ENCODE measurements at regions not wholly inside any gene's neighbourhood (a gene's known extent, or its start where the extent isn't known, plus 50 kb on each side); places are given as distances from the start of the nearest gene placed in this dataset.

GRCh38 chr6:140485740-140486449 lies 1111.4 kb upstream of the CITED2 start:
- Histone ChIP-seq H3K36me3 (no peaks in the 10 kb centered on the region), H3K9me3 (peaks cover 0 to 7% (median 0%) of the 10 kb centered on the region in 3 donors), H3K27ac (peak overlapping the region in 2 of 4 donors; percentile 27 to 54), H3K4me3 (no peak overlapping the region), H3K27me3 (no peaks in the 10 kb centered on the region), H3K4me1 (peaks cover 0 to 21% (median 0%) of the 10 kb centered on the region in 3 donors)
- intact Hi-C loops (cut with DNase I) = no loop called here
- TF ChIP-seq POLR2A (IDR thresholded peaks at IDR 0.05) = no peak
- 23 to 29% methylated on average over 6 of the region's 6 CpGs for whole genome bisulfite sequencing, 2 donors
- no peak for DNase-seq

GRCh38 chr6:140480852-140481251 lies 1106.4 kb upstream of the CITED2 start:
- 12 to 22% methylated on average over 1 to 2 of the region's 2 CpGs for WGBS, 2 donors
- DNase-seq = no peak
- peaks cover 0 to 7% (median 0%) of the 10 kb centered on the region in 3 donors for H3K4me1 ChIP-seq
- no peaks in the 10 kb centered on the region for H3K9me3 ChIP-seq
- TF ChIP-seq CTCF (IDR thresholded peaks at IDR 0.05) (no peak), POLR2A (IDR thresholded peaks at IDR 0.05) (no peak)
- H3K27me3 ChIP-seq = no peaks in the 10 kb centered on the region
- H3K27ac ChIP-seq = no peak overlapping the region
- no peaks in the 10 kb centered on the region for H3K36me3 ChIP-seq
- H3K4me3 ChIP-seq = no peak overlapping the region
- intact Hi-C loops (cut with DNase I) = no loop called here

GRCh38 chr6:140478631-140479030 lies 1104.2 kb upstream of the CITED2 start:
- 74 to 85% methylated on average over 3 of the region's 3 CpGs for WGBS, 2 donors

GRCh38 chr6:140475086-140475485 lies 1100.6 kb upstream of the CITED2 start:
- Histone ChIP-seq H3K4me3 (no peak overlapping the region), H3K36me3 (no peaks in the 10 kb centered on the region), H3K9me3 (no peaks in the 10 kb centered on the region), H3K4me1 (no peaks in the 10 kb centered on the region), H3K27ac (no peak overlapping the region), H3K27me3 (no peaks in the 10 kb centered on the region)
- TF ChIP-seq CTCF (IDR thresholded peaks at IDR 0.05) (no peak), POLR2A (IDR thresholded peaks at IDR 0.05) (no peak)
- WGBS, 2 donors = 52 to 55% methylated on average over 2 of the region's 2 CpGs
- intact Hi-C loops (cut with DNase I) = no loop called here
- no peak for DNase-seq

More at GRCh38 chr6:140478631-140479030, 1104.2 kb upstream of the CITED2 start:
- intact Hi-C loops (cut with DNase I) = no loop called here
- Histone ChIP-seq H3K4me3 (no peak overlapping the region), H3K36me3 (no peaks in the 10 kb centered on the region), H3K27me3 (no peaks in the 10 kb centered on the region), H3K27ac (no peak overlapping the region), H3K9me3 (no peaks in the 10 kb centered on the region), H3K4me1 (no peaks in the 10 kb centered on the region)
- DNase-seq = no peak
- TF ChIP-seq CTCF (IDR thresholded peaks at IDR 0.05) = no peak

GRCh38 chr6:140464720-140465119 lies 1090.3 kb upstream of the CITED2 start:
- H3K4me1 ChIP-seq = peaks cover 4 to 25% (median 14%) of the 10 kb centered on the region in 3 donors
- H3K36me3 ChIP-seq = no peaks in the 10 kb centered on the region
- 87 to 94% methylated on average over 3 of the region's 3 CpGs for WGBS, 2 donors
- H3K27me3 ChIP-seq = no peaks in the 10 kb centered on the region
- H3K27ac ChIP-seq = no peak overlapping the region
- H3K9me3 ChIP-seq = no peaks in the 10 kb centered on the region
- intact Hi-C loops (cut with DNase I) = no loop called here
- no peak for TF ChIP-seq CTCF (IDR thresholded peaks at IDR 0.05)
- no peak for DNase-seq
- H3K4me3 ChIP-seq = no peak overlapping the region
